SK-N-SH (cell line): ENCODE measurements at regions not wholly inside any gene's neighbourhood (a gene's known extent, or its start where the extent isn't known, plus 50 kb on each side); places are given as distances from the start of the nearest gene placed in this dataset.

Source experiments
- CTCF ChIP-seq: fragments of 200-600 bp; sonication (generic); IDR thresholded peaks from 2 replicates; pipeline ENCODE4 v1.6.1; 2017; ENCODE audit warnings: antibody characterized with exemption, mild to moderate bottlenecking, moderate library complexity
- EZH2phosphoT487 ChIP-seq: fragments of 200-600 bp; sonication (generic); IDR thresholded peaks from 2 replicates; pipeline ENCODE4 v1.6.1; 2017; ENCODE audit warnings: low read depth, mixed run types, mild to moderate bottlenecking, antibody characterized with exemption, moderate library complexity, borderline replicate concordance
- FOSL2 ChIP-seq: IDR thresholded peaks from 2 replicates; pipeline ENCODE4 v1.4.0; 2012; ENCODE audit warnings: low read depth, mild to moderate bottlenecking, moderate library complexity, borderline replicate concordance
- JUND ChIP-seq: IDR thresholded peaks from 2 replicates; pipeline ENCODE4 v1.4.0; 2012
- POLR2AphosphoS5 ChIP-seq: IDR thresholded peaks from 2 replicates; pipeline ENCODE4 v1.6.1; 2012; ENCODE audit warnings: low read depth, low read length
- RAD21 ChIP-seq: IDR thresholded peaks from 2 replicates; pipeline ENCODE4 v1.6.1; 2012; ENCODE audit warnings: mild to moderate bottlenecking, low read length
- USF1 ChIP-seq: IDR thresholded peaks from 2 replicates; pipeline ENCODE4 v1.4.0; 2012; ENCODE audit warnings: low read depth, borderline replicate concordance
- YY1 ChIP-seq: IDR thresholded peaks from 2 replicates; pipeline ENCODE4 v1.4.0; 2012; ENCODE audit warnings: low read depth, mild to moderate bottlenecking

GRCh38 chr12:126763359-126763758 is 1503.6 kb upstream of the TMEM132C start:
- TF ChIP-seq CTCF (no peak), YY1 (no peak), USF1 (no peak), POLR2AphosphoS5 (no peak), FOSL2 (no peak), JUND (no peak), EZH2phosphoT487 (no peak), RAD21 (no peak)
